ENCODE measurements at regions not wholly inside any gene's neighbourhood (a gene's known extent, or its start where the extent isn't known, plus 50 kb on each side); places are given as distances from the start of the nearest gene placed in this dataset.

DNA sequence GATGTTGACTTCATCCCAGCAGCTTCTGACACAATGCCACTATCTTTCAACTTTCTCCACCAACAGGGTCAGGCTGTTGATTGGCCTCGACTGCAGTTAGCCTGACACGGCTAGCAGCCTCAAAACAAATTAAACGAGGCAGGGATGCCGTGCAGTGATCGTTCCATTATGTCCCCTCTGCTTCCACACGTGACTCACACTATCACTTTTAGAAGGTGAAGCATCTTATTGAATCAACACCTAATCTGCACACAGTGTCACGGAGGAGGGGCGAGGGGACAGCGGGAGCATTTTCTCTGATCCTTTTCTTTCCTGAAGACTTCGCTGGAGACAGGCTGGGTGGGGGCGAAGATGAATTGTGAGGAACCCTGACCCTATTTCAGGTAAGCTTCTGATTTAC lies 241.9 kb upstream of the ZNF507 start:
- no peak for ATAC-seq
- TF ChIP-seq TOX (CRISPR knock-in tag; IDR thresholded peaks at IDR 0.05; ENCODE audit: borderline replicate concordance) (no peak), ZNF70 (CRISPR knock-in tag; IDR thresholded peaks at IDR 0.05) (no peak), CSDC2 (CRISPR knock-in tag; IDR thresholded peaks at IDR 0.05) (no peak), ZNF565 (CRISPR knock-in tag; conservative IDR thresholded peaks at IDR 0.05; ENCODE audit: low read depth) (no peak), ZC3H10 (CRISPR knock-in tag; IDR thresholded peaks at IDR 0.05) (no peak), PPARA (CRISPR knock-in tag; IDR thresholded peaks at IDR 0.05; ENCODE audit: borderline replicate concordance) (no peak), RARB (CRISPR knock-in tag; IDR thresholded peaks at IDR 0.05) (no peak), ZNF8 (CRISPR knock-in tag; IDR thresholded peaks at IDR 0.05) (no peak), ZFP30 (CRISPR knock-in tag; IDR thresholded peaks at IDR 0.05) (no peak), ISL1 (CRISPR knock-in tag; IDR thresholded peaks at IDR 0.05) (no peak), SNAI2 (CRISPR knock-in tag; IDR thresholded peaks at IDR 0.05) (no peak), ARNTL (CRISPR knock-in tag; IDR thresholded peaks at IDR 0.05; ENCODE audit: borderline replicate concordance, low read depth) (no peak), BACH2 (CRISPR knock-in tag; IDR thresholded peaks at IDR 0.05; ENCODE audit: borderline replicate concordance) (no peak), OSR1 (CRISPR knock-in tag; IDR thresholded peaks at IDR 0.05) (no peak)
- TF ChIP-seq, protein P1, sequence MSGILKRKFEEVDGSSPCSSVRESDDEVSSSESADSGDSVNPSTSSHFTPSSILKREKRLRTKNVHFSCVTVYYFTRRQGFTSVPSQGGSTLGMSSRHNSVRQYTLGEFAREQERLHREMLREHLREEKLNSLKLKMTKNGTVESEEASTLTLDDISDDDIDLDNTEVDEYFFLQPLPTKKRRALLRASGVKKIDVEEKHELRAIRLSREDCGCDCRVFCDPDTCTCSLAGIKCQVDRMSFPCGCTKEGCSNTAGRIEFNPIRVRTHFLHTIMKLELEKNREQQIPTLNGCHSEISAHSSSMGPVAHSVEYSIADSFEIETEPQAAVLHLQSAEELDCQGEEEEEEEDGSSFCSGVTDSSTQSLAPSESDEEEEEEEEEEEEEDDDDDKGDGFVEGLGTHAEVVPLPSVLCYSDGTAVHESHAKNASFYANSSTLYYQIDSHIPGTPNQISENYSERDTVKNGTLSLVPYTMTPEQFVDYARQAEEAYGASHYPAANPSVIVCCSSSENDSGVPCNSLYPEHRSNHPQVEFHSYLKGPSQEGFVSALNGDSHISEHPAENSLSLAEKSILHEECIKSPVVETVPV (CRISPR knock-in tag; IDR thresholded peaks at IDR 0.05) = no peak
- TF ChIP-seq, protein P2, sequence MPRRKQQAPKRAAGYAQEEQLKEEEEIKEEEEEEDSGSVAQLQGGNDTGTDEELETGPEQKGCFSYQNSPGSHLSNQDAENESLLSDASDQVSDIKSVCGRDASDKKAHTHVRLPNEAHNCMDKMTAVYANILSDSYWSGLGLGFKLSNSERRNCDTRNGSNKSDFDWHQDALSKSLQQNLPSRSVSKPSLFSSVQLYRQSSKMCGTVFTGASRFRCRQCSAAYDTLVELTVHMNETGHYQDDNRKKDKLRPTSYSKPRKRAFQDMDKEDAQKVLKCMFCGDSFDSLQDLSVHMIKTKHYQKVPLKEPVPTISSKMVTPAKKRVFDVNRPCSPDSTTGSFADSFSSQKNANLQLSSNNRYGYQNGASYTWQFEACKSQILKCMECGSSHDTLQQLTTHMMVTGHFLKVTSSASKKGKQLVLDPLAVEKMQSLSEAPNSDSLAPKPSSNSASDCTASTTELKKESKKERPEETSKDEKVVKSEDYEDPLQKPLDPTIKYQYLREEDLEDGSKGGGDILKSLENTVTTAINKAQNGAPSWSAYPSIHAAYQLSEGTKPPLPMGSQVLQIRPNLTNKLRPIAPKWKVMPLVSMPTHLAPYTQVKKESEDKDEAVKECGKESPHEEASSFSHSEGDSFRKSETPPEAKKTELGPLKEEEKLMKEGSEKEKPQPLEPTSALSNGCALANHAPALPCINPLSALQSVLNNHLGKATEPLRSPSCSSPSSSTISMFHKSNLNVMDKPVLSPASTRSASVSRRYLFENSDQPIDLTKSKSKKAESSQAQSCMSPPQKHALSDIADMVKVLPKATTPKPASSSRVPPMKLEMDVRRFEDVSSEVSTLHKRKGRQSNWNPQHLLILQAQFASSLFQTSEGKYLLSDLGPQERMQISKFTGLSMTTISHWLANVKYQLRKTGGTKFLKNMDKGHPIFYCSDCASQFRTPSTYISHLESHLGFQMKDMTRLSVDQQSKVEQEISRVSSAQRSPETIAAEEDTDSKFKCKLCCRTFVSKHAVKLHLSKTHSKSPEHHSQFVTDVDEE (CRISPR knock-in tag; IDR thresholded peaks at IDR 0.05) = no peak
- TF ChIP-seq, protein P3, sequence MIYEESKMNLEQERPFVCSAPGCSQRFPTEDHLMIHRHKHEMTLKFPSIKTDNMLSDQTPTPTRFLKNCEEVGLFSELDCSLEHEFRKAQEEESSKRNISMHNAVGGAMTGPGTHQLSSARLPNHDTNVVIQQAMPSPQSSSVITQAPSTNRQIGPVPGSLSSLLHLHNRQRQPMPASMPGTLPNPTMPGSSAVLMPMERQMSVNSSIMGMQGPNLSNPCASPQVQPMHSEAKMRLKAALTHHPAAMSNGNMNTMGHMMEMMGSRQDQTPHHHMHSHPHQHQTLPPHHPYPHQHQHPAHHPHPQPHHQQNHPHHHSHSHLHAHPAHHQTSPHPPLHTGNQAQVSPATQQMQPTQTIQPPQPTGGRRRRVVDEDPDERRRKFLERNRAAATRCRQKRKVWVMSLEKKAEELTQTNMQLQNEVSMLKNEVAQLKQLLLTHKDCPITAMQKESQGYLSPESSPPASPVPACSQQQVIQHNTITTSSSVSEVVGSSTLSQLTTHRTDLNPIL (CRISPR knock-in tag; IDR thresholded peaks at IDR 0.05; ENCODE audit: low read depth) = no peak
- TF ChIP-seq, protein P4, sequence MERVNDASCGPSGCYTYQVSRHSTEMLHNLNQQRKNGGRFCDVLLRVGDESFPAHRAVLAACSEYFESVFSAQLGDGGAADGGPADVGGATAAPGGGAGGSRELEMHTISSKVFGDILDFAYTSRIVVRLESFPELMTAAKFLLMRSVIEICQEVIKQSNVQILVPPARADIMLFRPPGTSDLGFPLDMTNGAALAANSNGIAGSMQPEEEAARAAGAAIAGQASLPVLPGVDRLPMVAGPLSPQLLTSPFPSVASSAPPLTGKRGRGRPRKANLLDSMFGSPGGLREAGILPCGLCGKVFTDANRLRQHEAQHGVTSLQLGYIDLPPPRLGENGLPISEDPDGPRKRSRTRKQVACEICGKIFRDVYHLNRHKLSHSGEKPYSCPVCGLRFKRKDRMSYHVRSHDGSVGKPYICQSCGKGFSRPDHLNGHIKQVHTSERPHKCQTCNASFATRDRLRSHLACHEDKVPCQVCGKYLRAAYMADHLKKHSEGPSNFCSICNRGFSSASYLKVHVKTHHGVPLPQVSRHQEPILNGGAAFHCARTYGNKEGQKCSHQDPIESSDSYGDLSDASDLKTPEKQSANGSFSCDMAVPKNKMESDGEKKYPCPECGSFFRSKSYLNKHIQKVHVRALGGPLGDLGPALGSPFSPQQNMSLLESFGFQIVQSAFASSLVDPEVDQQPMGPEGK (CRISPR knock-in tag; IDR thresholded peaks at IDR 0.05; ENCODE audit: borderline replicate concordance) = no peak
- TF ChIP-seq, protein P5, sequence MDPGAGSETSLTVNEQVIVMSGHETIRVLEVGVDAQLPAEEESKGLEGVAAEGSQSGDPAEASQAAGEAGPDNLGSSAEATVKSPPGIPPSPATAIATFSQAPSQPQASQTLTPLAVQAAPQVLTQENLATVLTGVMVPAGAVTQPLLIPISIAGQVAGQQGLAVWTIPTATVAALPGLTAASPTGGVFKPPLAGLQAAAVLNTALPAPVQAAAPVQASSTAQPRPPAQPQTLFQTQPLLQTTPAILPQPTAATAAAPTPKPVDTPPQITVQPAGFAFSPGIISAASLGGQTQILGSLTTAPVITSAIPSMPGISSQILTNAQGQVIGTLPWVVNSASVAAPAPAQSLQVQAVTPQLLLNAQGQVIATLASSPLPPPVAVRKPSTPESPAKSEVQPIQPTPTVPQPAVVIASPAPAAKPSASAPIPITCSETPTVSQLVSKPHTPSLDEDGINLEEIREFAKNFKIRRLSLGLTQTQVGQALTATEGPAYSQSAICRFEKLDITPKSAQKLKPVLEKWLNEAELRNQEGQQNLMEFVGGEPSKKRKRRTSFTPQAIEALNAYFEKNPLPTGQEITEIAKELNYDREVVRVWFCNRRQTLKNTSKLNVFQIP (CRISPR knock-in tag; IDR thresholded peaks at IDR 0.05; ENCODE audit: borderline replicate concordance, low read depth) = no peak

DNA sequence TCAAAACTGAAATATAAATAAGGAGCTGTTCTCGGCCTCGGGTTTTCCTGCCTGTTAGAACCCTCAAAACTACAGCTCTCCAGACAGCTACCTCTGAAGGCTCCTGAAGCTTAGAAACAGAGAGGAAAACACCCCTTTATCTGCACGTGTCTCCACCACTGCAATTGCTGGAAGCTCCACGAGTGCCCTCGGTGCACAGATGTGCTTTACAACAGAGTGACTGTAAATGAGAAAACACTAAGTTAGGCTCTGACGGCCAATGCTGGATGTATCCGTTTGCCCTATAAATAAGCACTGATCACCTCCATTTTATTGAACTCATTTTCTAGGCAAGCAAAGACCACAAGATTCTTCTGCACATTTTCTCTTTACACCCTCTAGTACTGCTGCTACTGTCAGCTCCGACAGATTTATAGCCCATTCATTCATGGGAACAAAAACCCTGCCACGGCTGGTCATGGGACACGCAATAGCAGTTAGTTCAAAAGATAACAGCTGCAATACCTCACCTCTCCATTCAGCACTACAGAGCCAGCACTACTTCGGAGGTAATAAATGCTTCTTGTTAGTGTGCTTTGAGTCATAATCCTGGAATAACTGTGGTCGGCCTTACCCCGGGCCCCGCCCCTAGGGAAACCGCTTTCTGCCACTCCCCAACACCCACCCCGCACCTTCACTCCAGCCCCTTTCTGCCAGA lies 241.1 kb upstream of the ZNF507 start:
- ATAC-seq = no peak
- TF ChIP-seq TCF4 (CRISPR knock-in tag; IDR thresholded peaks at IDR 0.05; ENCODE audit: borderline replicate concordance) (no peak), BACH2 (CRISPR knock-in tag; IDR thresholded peaks at IDR 0.05; ENCODE audit: borderline replicate concordance) (no peak), OSR1 (CRISPR knock-in tag; IDR thresholded peaks at IDR 0.05) (no peak), ZFP30 (CRISPR knock-in tag; IDR thresholded peaks at IDR 0.05) (no peak), ZNF70 (CRISPR knock-in tag; IDR thresholded peaks at IDR 0.05) (no peak), RARB (CRISPR knock-in tag; IDR thresholded peaks at IDR 0.05) (no peak)
- TF ChIP-seq, protein P3 (CRISPR knock-in tag; IDR thresholded peaks at IDR 0.05; ENCODE audit: low read depth) = no peak
- TF ChIP-seq, protein P1 (CRISPR knock-in tag; IDR thresholded peaks at IDR 0.05) = no peak
- TF ChIP-seq, protein P2 (CRISPR knock-in tag; IDR thresholded peaks at IDR 0.05) = no peak
- TF ChIP-seq, protein P5 (CRISPR knock-in tag; IDR thresholded peaks at IDR 0.05; ENCODE audit: borderline replicate concordance, low read depth) = no peak
